IMR-90 (cell line): ENCODE measurements at regions not wholly inside any gene's neighbourhood (a gene's known extent, or its start where the extent isn't known, plus 50 kb on each side); places are given as distances from the start of the nearest gene placed in this dataset.

Source experiments
- ATAC-seq: fragments of 200-7000 bp; cut with Tn5 transposase; 2 replicates; pipeline ENCODE4 v1.9.1; 2020; ENCODE audit warnings: low read depth, mild to moderate bottlenecking, moderate library complexity
- BruUV-seq: library from RNA; stranded (reverse); fragments of 400-500 nt; replicated peaks from 2 replicates; lab custom pipeline; 2021; lab: Mats Ljungman, UMichigan
- CTCF ChIA-PET: fragments of 300-600 bp; formaldehyde crosslinking; extraction: SDS; loops from one replicate; lab custom pipeline; 2021; ENCODE audit warnings: antibody characterized with exemption; lab: Yijun Ruan, JAX
- POLR2A ChIA-PET: fragments of 300-600 bp; sonication (Branson Sonifier 250); formaldehyde crosslinking; loops from one replicate; lab custom pipeline; 2022; ENCODE audit warnings: antibody characterized with exemption; ENCODE audit not compliant: unreplicated experiment; lab: Charles Lee
- DNase-seq: peaks from one replicate; pipeline ENCODE4 v3.0.0; 2013
- H2AFZ ChIP-seq: replicated peaks from 2 replicates; pipeline ENCODE3; 2013; ENCODE audit warnings: low read length, mild to moderate bottlenecking; ENCODE audit not compliant: poor library complexity
- H2AK5ac ChIP-seq: 2 replicates; pipeline ENCODE4 v1.6.1; 2013; ENCODE audit warnings: low read depth, low read length, inconsistent platforms
- H2AK9ac ChIP-seq: replicated peaks from 2 replicates; pipeline ENCODE3; 2013; ENCODE audit warnings: mild to moderate bottlenecking, low read depth, low read length, moderate library complexity; ENCODE audit not compliant: poor library complexity
- H2BK120ac ChIP-seq: 2 replicates; pipeline ENCODE4 v1.6.1; 2013; ENCODE audit warnings: low read depth, low read length, inconsistent platforms
- H2BK15ac ChIP-seq: 3 replicates; pipeline ENCODE4 v1.6.1; 2013; ENCODE audit warnings: low read depth, low read length, inconsistent platforms
- H2BK20ac ChIP-seq: 2 replicates; pipeline ENCODE4 v1.6.1; 2013; ENCODE audit warnings: low read depth, mild to moderate bottlenecking, inconsistent platforms, low read length, moderate library complexity
- H2BK5ac ChIP-seq: 2 replicates; pipeline ENCODE4 v1.6.1; 2013; ENCODE audit warnings: mild to moderate bottlenecking, low read depth, low read length, inconsistent platforms; ENCODE audit not compliant: poor library complexity, severe bottlenecking
- H3K14ac ChIP-seq: replicated peaks from 2 replicates; pipeline ENCODE4 v1.6.1; 2013; ENCODE audit warnings: low read depth, low read length, inconsistent platforms
- H3K18ac ChIP-seq: 2 replicates; pipeline ENCODE4 v1.6.1; 2013; ENCODE audit warnings: low read depth, low read length, control low read depth
- H3K23ac ChIP-seq: 2 replicates; pipeline ENCODE4 v1.6.1; 2013; ENCODE audit warnings: low read depth, low read length, inconsistent platforms
- H3K27ac ChIP-seq: 2 replicates; pipeline ENCODE4 v1.5.1; 2013; ENCODE audit warnings: mild to moderate bottlenecking, control low read depth, low read length; ENCODE audit not compliant: insufficient read depth
- H3K27me3 ChIP-seq: 2 replicates; pipeline ENCODE4 v1.6.1; 2013; ENCODE audit warnings: low read length; ENCODE audit not compliant: control insufficient read depth, insufficient read depth
- H3K36me3 ChIP-seq: 2 replicates; pipeline ENCODE4 v1.6.1; 2013; ENCODE audit warnings: low read length, mixed read lengths; ENCODE audit not compliant: control insufficient read depth, insufficient read depth
- H3K4ac ChIP-seq: 2 replicates; pipeline ENCODE4 v1.6.1; 2013; ENCODE audit warnings: low read depth, low read length, inconsistent platforms
- H3K4me1 ChIP-seq: 2 replicates; pipeline ENCODE4 v1.6.1; 2013; ENCODE audit warnings: low read length, mixed read lengths; ENCODE audit not compliant: control insufficient read depth, insufficient read depth
- H3K4me2 ChIP-seq: 2 replicates; pipeline ENCODE4 v1.6.1; 2013; ENCODE audit warnings: low read depth, mild to moderate bottlenecking, control low read depth, low read length, moderate library complexity
- H3K4me3 ChIP-seq: 2 replicates; pipeline ENCODE4 v1.5.1; 2013; ENCODE audit warnings: low read depth, mild to moderate bottlenecking, control low read depth, low read length, moderate library complexity; ENCODE audit not compliant: insufficient read depth
- H3K56ac ChIP-seq: 2 replicates; pipeline ENCODE4 v1.6.1; 2013; ENCODE audit warnings: low read length, inconsistent platforms; ENCODE audit not compliant: insufficient read depth; ENCODE audit errors: extremely low read depth
- H3K79me1 ChIP-seq, 2 experiments: 2 replicates each; pipeline ENCODE4 v1.6.1; 2013; ENCODE audit warnings: low read length in 2 of 2, inconsistent platforms in 1 of 2, low read depth in 1 of 2
- H3K9ac ChIP-seq: 2 replicates; pipeline ENCODE4 v1.6.1; 2013; ENCODE audit warnings: low read depth, low read length, control low read depth
- H3K9me1 ChIP-seq: 2 replicates; pipeline ENCODE4 v1.6.1; 2013; ENCODE audit warnings: low read length, inconsistent platforms; ENCODE audit not compliant: insufficient read depth
- H3K9me3 ChIP-seq: 2 replicates; pipeline ENCODE4 v1.6.1; 2013; ENCODE audit warnings: low read length; ENCODE audit not compliant: control insufficient read depth, insufficient read depth
- H4K20me1 ChIP-seq: 2 replicates; pipeline ENCODE4 v1.6.1; 2013; ENCODE audit warnings: low read length, inconsistent platforms; ENCODE audit not compliant: insufficient read depth
- H4K5ac ChIP-seq: 2 replicates; pipeline ENCODE4 v1.6.1; 2013; ENCODE audit warnings: mild to moderate bottlenecking, low read depth, low read length, control low read depth
- H4K8ac ChIP-seq, 2 experiments: 2 replicates each; pipeline ENCODE4 v1.6.1; 2013; ENCODE audit warnings: low read depth in 2 of 2, low read length in 2 of 2, control low read depth in 1 of 2, inconsistent platforms in 1 of 2
- H4K91ac ChIP-seq: 2 replicates; pipeline ENCODE4 v1.6.1; 2013; ENCODE audit warnings: low read depth, low read length, inconsistent platforms; ENCODE audit not compliant: insufficient read depth
- BHLHE40 ChIP-seq: fragments of 150-350 bp; IDR thresholded peaks from 2 replicates; pipeline ENCODE4 v1.6.1; 2016; ENCODE audit warnings: mild to moderate bottlenecking, low read depth, low read length
- CEBPB ChIP-seq: IDR thresholded peaks from 2 replicates; pipeline ENCODE4 v1.6.1; 2012; ENCODE audit warnings: low read depth, low read length, improper control_type of control experiment
- CTCF ChIP-seq: conservative IDR thresholded peaks from 2 replicates; pipeline ENCODE4 v1.5.1; 2012; ENCODE audit warnings: mild to moderate bottlenecking, low read depth, low read length, improper control_type of control experiment
- FOS ChIP-seq: fragments of 150-350 bp; IDR thresholded peaks from 2 replicates; pipeline ENCODE4 v1.6.1; 2016; ENCODE audit warnings: low read depth, low read length
- MAFK ChIP-seq: IDR thresholded peaks from 2 replicates; pipeline ENCODE4 v1.6.1; 2012; ENCODE audit warnings: low read depth, low read length, improper control_type of control experiment
- MXI1 ChIP-seq: IDR thresholded peaks from 2 replicates; pipeline ENCODE4 v1.6.1; 2012; ENCODE audit warnings: low read depth, mild to moderate bottlenecking, low read length, moderate library complexity, borderline replicate concordance
- RAD21 ChIP-seq: IDR thresholded peaks from 2 replicates; pipeline ENCODE4 v1.6.1; 2012; ENCODE audit warnings: low read length, improper control_type of control experiment
- RCOR1 ChIP-seq: IDR thresholded peaks from 2 replicates; pipeline ENCODE4 v1.6.1; 2012; ENCODE audit warnings: mild to moderate bottlenecking, low read length, improper control_type of control experiment; ENCODE audit not compliant: insufficient replicate concordance
- RFX5 ChIP-seq: IDR thresholded peaks from 2 replicates; pipeline ENCODE4 v1.8.0; 2012; ENCODE audit warnings: low read depth, mild to moderate bottlenecking, low read length, moderate library complexity
- SMC3 ChIP-seq: fragments of 150-350 bp; IDR thresholded peaks from 2 replicates; pipeline ENCODE4 v1.6.1; 2016; ENCODE audit warnings: low read depth, mild to moderate bottlenecking, antibody characterized with exemption, low read length, moderate library complexity
- WGBS, 2 experiments: methylation state at CpG; one replicate each; pipeline versions ENCODE4 v1.1.5 to v1.1.7; 2013; ENCODE audit warnings: missing lambda C conversion rate in 2 of 2; ENCODE audit not compliant: insufficient read length in 1 of 2; ENCODE audit errors: extremely low coverage in 2 of 2; 5-methylcytosine and 5-hydroxymethylcytosine counted together
- dilution Hi-C: fragments of 300-500 bp; cut with HindIII; formaldehyde crosslinking; loops from one replicate; pipeline ENCODE4 v1.14.3; 2018; ENCODE audit warnings: low sequenced_read_pairs; ENCODE audit not compliant: unreplicated experiment
- in situ Hi-C: fragments of 300-500 bp; cut with MboI; formaldehyde crosslinking; loops from 3 replicates; pipeline ENCODE4 v1.14.3; 2019; ENCODE audit warnings: low sequenced_read_pairs, inconsistent platforms, mixed read lengths
- intact Hi-C: fragments of 100-400 bp; cut with micrococcal nuclease; formaldehyde crosslinking; loops from 2 replicates; pipeline ENCODE4 v1.10.0; 2022

GRCh38 chr6:134539865-134540323 is 222.0 kb upstream of the SGK1 start:
- BruUV-seq = no TSS peak
- Histone ChIP-seq H3K4me3 (no peak overlapping the region), H3K9ac (no peak overlapping the region), H4K91ac (peak overlapping the region; percentile 63), H2AFZ (no peak overlapping the region), H2AK9ac (no peak overlapping the region), H3K27me3 (no peaks in the 10 kb centered on the region), H4K5ac (no peak overlapping the region), H2BK120ac (0 out of 2 replicates have a peak overlapping the region, but pooled peaks have one; percentile 23), H2BK5ac (no peak overlapping the region), H3K4me1 (peaks cover 5% of the 10 kb centered on the region), H2BK15ac (peak overlapping the region; percentile 83; the same call in 2 of the 3 replicates), H3K36me3 (no peaks in the 10 kb centered on the region), H3K4me2 (no peak overlapping the region), H4K8ac (no peak overlapping the region), H3K79me1 (no peaks in the 10 kb centered on the region), H3K23ac (no peak overlapping the region), H3K9me1 (peaks cover 8% of the 10 kb centered on the region), H3K27ac (no peak overlapping the region), H3K18ac (no peak overlapping the region), H2AK5ac (peak overlapping the region; percentile 66), H2BK20ac (peak overlapping the region; percentile 82), H3K4ac (peak overlapping the region; percentile 72), H3K14ac (peak overlapping the region; percentile 77; the same call in 1 of the 2 replicates), H4K20me1 (no peaks in the 10 kb centered on the region), H3K56ac (no peak overlapping the region), H3K9me3 (no peaks in the 10 kb centered on the region)
- dilution Hi-C loops (no loop called here), in situ Hi-C loops (no loop called here), intact Hi-C loops (no loop called here)
- ATAC-seq (no peak), DNase-seq (no peak)
- TF ChIP-seq CEBPB = no peak
- no peak for TF ChIP-seq RFX5
- no peak for TF ChIP-seq RCOR1
- no peak for TF ChIP-seq SMC3
- TF ChIP-seq MXI1 = no peak
- TF ChIP-seq FOS = no peak
- TF ChIP-seq BHLHE40 = no peak
- no peak for TF ChIP-seq RAD21
- no peak for TF ChIP-seq CTCF
- no peak for TF ChIP-seq MAFK
- whole genome bisulfite sequencing, 2 experiments = 95% methylated on average over 4 of the region's 7 CpGs; no CpG with 5 or more reads in 1 of the 2 experiments
- ChIA-PET CTCF (interaction anchor here (0.6 kb wide), 1 partner anchor 47 kb away, joined by 3 read pairs; no protein-coding TSS in a partner anchor), POLR2A (no interaction called here)
